ENCODE measurements at regions not wholly inside any gene's neighbourhood (a gene's known extent, or its start where the extent isn't known, plus 50 kb on each side); places are given as distances from the start of the nearest gene placed in this dataset.

DNA sequence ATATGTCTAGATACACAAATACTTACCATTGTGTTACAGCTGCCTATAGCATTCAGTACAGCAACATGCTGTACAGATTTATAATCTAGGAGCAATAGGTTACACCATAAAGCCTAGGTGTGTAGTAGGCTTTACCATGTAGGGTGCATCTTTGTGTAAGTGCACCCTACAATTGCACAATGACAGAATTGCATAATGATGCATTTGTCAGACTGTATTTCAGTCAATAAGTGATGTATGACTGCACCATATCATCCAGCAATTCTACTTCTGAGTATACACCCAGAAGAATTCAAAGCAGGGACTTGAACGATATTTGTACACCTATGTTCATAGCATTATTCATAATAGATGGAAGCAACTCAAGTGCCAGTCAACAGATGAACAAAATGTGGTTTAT is 100.4 kb upstream of the SLC44A1 start:
- TF ChIP-seq, protein P1, sequence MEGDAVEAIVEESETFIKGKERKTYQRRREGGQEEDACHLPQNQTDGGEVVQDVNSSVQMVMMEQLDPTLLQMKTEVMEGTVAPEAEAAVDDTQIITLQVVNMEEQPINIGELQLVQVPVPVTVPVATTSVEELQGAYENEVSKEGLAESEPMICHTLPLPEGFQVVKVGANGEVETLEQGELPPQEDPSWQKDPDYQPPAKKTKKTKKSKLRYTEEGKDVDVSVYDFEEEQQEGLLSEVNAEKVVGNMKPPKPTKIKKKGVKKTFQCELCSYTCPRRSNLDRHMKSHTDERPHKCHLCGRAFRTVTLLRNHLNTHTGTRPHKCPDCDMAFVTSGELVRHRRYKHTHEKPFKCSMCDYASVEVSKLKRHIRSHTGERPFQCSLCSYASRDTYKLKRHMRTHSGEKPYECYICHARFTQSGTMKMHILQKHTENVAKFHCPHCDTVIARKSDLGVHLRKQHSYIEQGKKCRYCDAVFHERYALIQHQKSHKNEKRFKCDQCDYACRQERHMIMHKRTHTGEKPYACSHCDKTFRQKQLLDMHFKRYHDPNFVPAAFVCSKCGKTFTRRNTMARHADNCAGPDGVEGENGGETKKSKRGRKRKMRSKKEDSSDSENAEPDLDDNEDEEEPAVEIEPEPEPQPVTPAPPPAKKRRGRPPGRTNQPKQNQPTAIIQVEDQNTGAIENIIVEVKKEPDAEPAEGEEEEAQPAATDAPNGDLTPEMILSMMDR (IDR thresholded peaks at IDR 0.05; ENCODE audit: low read length), result no peak
- no peak for TF ChIP-seq EZH2 (optimal IDR thresholded peaks at IDR 0.05; ENCODE audit: low read depth, low read length)
